ENCODE measurements at regions not wholly inside any gene's neighbourhood (a gene's known extent, or its start where the extent isn't known, plus 50 kb on each side); places are given as distances from the start of the nearest gene placed in this dataset.
"Not testable (repeated sequence)": the region's sequence is repeated elsewhere in the genome, so short reads cannot be mapped to it uniquely, and the experiment has no call there.

DNA sequence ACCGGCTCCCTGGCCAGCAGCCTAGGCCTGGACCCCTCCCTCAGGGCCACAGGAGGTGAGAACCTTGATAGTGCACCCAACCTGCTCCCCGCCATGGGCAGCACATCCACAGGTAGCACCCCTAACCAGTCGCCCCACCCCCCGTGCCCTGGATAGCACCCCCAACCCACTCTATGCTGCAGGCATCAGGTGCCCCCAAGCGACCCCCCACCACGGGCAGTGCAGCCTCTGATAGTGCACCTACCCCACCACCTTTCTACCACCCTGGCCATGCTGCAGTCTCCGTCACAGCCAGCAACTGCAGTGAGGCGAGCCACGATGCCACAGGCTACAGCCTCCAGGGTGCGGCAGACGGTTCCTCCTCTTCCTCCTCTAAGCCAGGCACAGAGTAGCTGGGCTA, 55.6 kb downstream of the SOWAHC start:
- DNase-seq (ENCODE audit: low spot score), result no peak

DNA sequence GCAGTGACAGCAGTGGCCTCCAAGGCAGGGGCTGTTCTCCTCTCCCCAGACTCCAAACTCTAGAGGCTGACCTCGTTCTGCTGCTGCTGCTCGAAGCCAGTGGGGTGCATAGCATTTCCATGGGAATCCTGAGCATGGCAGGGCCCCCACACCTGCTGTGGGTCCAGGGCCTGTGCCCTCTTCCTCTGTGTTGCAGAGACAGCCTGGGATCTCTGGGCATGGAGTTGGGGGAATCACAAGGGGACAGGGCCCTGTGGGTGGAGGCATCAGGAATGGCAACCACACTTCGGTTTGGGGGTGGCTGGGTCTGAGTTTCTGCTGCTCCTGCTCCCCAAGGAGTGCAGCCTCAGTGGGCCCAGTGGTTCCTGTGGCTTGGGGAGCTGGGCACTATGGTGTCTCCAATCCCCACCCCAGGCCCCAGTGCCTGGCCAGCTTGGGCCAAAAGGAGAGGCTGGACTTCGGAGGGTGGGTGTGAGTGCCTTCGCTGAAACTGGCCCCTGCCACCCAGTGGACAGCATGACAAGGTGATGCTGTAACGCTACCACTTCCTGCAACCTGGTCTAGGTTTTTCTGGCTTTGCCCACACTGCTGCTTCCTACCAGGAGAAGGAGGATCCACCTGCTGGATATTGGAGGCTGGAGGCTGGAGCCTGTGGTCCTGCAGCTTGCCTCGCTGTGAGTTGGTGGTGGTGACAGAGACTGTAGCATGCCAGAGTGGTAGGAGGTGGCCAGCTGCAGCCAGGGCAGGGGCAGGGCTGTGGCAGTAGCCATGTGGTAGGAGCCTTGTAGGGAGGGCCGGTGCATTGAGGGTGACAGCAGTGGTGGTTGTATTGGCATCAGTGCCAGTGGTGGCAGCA, 56.6 kb downstream of the SOWAHC start:
- no peak for DNase-seq (ENCODE audit: low spot score)

DNA sequence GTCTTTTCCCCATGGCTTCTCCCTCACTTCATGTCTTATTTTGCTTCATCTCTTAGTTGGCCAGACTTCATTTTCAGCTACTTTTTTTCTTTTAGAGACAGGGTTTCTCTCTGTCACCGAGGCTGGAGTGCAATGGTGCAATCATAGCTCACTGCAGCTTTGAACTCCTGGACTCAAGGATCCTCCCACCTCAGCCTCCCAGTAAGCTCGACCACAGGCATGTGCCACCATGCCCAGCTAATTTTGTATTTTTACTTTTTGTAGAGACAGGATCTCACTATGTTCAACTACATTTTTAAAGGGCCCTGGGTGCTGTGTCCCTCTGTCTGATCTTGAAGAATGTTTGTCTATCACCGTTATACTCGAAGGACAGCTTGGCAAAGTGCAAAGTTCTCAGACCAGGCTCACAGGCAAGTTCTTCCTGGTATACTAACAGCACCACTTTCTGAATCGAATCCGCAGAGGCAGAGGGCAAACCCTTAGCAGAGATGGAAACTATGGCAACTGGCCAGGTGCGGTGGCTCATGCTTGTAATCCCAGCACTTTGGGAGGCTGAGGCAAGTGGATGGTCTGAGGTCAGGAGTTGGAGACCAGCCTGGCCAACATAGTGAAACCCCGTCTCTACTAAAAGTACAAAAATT, 60.9 kb downstream of the SOWAHC start:
- DNase-seq (ENCODE audit: low spot score), result no peak

DNA sequence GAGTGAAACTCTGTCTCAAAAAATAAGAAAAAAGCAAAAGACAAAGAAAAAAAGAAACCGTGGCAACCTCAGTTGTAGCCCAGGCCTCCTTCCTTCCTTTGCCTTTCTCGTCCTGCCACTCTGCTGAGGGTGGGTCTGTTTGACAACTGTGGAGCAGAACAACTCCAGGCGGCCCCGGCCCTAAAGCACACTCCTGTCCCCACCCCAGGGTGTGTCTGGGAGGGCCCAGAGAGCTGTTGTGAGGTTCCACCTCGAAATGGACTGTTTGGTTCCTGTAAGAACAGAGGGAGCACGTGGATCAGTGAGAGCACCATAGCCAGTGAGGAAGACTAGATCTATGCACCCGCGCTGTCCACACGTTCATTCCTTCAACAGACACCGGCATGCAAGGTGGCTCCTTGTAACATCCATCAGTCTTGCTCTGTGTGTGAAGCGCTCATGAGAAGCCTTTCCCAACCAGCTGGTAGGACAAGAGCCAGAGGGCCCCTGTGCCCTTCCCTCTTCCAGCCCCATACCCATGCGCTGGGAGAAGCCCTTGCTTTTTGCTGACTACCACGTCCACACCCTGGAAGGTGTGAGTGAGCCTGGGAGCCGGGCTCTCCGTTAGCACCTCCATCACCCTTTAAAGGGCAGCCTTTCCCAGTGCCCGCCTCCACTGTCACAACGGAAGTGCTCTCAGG, 61.6 kb downstream of the SOWAHC start:
- DNase-seq (ENCODE audit: low spot score), result no peak

DNA sequence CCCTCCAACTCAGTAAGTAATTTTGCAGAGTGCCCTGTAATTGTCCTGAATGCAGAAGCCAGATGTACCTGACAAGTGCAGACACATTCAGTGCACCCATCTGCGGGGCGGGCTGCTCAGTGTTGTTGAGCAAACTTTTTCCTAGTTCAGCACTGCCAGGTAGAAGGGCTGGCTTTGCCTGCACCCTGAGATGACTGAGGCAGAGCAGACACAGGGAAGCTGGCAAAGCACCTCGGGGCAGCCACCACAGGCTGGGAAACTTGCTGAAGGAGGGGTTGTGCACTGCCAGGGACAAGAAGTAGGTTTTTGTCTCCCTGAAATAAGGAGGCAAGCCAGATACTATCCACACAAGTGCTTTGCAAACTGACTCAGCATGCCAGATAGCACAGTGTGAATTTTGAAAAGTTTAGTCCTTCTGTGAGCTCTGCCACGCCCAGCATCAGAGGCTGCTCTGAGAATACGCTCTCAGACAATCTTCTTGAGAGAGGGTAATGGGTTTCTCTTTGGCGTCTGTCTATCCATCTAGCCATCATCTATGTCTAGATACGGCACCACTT, 62.3 kb downstream of the SOWAHC start:
- DNase-seq (ENCODE audit: low spot score), result no peak

DNA sequence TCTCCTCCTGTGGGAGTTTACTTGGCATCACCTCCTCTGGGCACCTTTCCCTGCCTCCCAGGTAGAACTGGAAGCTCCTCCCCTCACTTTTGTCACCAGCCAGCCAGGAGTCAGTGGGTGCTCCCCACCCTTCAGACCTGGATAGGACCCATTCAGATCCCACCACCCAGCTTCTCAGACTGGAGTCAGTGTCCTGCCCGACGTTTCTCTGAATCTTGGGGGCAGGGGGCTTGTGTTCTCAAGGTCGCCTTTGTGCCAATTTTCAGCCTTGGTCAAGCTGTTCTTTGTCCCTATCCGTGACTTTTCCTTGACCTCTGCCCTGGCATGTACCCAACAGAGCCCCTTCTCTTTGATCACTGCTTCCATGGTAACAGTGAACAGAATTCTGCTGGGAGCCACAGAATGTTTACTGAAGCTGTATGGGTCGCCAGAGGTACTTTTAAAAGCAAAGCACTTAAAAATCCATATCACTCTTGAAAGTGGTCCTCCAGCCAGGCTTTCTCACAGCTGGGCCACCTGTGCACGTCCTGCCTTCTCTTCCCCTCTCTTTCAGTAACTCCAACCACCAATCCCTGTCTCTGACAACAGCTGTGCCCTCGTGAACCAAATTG, 63.1 kb downstream of the SOWAHC start:
- DNase-seq (ENCODE audit: low spot score), result not testable (repeated sequence)

DNA sequence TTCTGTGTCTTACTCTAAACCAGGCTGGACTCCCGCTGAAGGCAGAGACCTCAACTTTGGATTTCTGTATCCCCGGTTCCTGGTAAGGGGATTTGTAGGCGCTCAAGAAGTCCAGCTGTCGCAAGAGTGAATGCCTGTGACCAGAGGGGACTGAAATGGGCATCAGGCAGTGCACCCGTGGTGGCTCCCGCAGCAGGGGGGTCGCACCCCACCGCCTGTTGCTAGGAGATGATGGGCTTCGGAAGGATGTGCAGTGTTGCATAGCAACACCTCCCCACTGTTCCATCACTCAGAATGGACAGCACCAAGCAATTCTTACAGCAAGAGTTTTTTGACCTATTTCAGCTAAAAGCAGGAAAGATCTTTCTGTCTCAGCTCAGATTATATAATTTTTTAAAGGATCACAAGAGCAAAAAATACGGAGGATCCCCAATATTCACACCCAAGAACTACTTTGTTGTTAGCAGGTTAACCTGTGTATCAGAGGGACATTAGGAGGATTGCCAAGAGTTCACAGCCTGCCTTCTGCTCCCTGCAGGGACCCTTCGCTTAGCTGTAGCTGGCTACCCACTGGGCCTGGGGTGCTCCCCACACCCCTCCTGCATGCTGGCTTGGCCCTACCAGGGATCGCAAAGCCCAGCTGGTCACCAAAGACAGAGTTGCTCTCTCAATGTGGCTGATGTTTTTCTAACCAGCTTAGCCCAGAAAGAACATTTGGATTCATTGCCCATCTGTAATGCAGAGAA, 63.8 kb downstream of the SOWAHC start:
- no peak for DNase-seq (ENCODE audit: low spot score)

DNA sequence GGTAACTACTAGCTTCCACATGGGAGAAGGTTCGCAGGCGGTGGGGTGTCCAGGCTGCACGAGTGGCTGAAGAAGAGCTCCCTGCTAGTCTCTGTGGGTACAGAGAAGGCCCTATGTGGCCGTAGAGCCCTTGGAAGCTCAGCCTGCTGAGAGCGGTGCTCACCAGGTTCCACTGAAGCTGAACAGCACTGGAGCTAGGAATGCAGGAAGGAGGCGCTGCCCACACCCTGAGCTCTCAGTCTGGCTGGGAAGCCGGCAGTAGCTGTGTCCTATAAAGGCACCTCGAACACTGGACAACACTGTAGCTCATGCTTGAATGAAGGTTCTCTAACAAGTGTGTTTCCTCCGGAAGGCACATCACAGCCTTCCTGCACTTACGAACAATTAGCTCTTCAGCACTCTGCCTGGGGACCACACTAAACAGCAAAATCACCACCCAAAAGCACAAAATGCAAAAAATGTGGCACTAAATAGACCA, 64.6 kb downstream of the SOWAHC start:
- not testable (repeated sequence) for DNase-seq (ENCODE audit: low spot score)

DNA sequence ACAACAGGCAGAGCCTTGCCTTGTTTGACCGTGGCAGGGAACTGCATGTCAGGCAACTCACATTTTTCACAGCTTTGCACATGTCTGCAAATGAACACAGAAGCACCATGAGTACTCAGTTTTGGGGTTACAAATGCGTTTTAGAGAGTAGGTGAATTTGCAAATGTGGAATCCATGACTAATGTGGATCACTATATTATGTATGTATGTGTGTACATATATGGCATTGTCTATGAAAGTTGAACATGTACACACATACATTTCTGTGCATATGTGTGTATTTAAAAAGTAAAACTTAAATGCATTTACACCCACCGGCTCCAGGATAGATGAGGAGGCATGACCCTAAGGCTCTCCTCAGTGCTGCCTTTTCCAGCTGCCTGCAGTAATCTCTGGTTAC, 65.1 kb downstream of the SOWAHC start:
- no peak for DNase-seq (ENCODE audit: low spot score)

DNA sequence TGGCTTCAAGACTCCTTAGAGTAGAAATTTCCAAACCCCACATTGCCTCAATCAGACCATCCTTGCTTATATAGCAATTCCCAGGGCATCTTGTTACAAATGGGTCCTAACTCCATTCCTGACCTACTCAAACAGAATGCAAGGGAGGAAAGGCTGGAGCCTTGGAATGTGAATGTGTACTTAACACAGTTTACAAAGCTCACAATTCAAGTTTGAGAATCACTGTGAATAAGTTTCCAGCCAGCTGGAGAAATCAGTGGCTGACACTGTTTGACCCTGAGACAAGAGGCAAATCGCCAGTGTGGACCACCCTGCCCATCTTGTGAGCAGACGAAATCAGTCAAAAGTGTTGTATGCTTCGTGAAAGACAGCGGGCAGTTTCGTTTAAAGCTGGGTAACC, 65.5 kb downstream of the SOWAHC start:
- no peak for DNase-seq (ENCODE audit: low spot score)

DNA sequence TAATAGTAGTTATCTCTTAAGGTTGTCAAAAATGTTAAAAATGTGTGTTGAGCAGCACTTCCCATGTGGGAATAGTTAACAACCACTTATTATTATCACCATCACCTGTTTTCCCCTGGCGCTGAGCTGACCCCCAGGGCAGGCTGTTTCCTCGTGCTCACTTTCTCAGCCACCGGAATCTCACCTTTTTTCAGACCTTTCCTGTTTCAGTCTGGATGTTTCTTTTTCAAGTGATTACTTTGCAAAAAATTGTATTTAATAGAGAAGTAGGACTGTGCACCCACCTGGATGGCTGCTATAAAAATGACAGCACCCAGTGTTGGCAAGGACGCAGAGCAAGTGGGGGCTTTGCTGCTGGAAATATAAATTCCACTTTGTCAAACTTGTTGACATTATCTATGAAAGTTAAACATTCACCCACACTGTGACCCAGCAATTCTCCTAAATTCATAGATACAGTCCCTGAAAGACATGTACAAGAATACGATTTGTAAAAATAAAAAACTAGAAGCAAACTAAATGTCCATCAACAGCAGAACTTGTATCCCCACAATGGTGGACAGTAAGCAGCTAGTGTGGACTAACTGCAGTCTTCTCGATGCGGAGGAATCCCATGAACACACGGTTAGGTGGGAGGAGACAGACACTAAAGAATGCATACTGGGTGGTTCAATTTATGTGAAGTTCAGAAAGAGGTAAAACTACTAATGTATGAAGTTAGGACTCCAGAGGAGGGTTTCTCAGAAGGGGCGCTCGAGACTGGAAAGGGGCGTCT, 66.5 kb downstream of the SOWAHC start:
- no peak for DNase-seq (ENCODE audit: low spot score)

DNA sequence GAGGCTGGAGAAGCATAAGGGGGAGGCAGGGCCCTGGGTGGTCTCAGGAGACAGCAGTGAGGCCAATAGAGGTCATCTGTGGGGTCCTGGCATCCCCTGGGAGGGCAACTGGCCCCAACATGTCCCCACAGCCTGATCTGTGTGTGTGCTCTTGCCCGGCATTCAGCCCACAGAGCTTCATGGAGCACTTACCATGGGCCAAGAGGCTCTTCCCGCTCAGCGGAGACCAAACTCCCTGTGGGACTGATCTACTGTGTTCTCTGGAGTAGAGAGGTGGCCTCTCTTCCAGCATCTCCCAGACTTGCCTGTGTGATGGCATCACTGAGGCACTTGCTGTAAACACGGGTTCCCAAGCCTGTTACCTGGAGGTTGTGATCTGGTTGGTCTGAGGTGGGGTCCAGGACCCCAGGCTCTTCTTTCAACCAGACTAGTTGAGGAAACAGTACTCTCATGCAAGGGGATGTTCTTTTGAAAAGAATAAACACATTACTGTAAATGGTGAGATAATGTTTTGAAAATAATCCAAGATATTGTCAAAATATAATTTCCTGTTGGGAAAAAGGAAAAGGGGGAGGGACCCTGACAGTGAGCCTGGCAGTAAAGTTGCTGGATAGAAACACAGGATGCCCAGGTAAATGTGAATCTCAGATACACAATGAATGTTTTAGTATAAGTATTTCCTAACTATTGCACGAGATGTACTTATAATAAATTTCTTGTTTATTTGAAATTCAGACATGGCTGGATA, 67.6 kb downstream of the SOWAHC start:
- DNase-seq (ENCODE audit: low spot score), result no peak

DNA sequence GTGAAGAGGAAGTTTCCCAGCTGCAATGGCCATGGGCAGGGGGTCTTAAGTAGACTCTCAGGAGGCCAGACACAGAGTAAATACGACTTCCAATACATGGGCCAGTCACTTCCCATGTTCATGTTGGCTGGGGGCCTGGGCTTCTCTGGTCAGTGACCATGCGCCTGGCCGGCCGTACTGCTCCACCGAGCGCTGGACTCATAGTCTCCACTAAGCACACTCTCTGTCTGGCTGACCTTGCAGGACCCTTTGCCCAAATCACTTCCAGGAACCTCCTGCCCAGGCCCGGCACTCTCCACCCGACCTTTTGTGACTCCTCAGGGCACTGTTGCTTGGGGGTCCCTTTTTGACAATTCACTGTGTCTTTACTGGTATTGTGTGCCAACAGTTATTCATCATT, 69.3 kb downstream of the SOWAHC start:
- no peak for DNase-seq (ENCODE audit: low spot score)

DNA sequence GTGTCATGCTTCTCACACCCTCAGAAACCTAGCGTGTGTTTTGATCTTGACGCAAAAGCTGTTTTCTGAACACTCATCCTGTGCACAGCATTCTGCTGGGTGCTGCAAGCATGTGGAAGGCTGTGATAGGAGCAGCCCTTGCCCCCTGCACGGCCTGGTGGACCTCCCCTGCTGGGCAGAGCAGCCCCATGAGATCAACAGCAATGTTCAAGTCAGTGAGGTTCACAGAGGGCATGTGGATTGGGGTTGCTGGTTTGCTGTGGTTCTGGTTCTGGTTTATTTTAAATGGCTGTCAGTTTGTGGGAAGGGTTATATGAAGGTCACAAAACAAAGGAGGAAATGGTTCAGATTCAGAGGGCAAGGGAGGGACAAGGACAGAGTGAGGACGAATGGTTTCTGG, 71.3 kb downstream of the SOWAHC start:
- no peak for DNase-seq (ENCODE audit: low spot score)

DNA sequence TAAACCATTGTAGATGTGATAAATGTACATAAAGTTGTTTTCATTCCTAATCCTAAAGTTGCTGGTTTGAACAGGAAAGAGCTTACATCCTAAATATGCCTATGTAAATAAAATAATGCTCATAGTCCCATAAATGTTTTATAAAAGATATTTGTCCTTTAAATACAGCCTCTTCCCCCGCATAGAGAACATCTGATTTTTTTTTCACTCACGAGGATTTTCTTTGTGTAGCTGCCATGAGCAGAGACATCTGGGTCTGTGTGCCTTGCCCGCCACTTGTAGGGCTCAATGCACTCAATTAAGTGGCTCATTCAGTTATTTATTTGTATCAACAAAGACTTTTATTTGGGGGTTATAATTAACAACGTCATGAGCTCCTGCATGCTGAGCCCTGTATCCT, 72.8 kb downstream of the SOWAHC start:
- DNase-seq (ENCODE audit: low spot score), result no peak

DNA sequence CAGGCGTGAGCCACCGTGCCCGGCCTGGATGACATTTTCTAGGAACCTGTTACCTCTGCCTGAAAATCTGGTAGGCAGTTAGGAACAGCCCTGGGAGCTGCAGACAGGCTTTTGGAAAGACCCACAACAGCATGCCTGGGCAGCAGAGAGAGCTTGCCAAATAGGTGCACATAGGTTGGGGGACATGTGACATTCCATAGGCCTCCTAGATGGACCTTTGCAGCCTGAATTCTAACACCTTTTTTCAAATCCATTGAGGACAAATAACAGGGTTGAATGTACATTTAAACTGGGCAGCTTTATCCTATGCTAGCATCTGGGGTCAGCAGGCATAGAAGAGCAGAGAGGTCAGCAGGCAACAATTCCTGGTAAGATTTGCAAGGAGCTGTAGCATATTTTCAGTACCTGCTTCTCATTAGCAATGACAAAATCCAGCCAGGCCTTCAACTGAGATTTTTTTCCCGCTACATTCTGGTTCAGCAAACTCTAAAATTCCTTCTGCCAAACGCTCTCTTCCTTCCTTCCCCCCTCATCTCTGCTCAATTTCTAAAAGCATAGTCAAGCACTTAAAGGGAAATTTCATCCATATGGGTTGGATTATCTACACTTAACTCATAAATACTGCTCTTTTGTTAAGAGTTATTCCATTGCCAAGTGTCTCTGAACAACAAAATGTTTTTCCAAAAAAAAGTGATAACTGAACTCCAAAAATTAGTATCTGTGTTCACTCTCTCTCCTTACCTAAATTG, 75.2 kb downstream of the SOWAHC start:
- DNase-seq (ENCODE audit: low spot score), result no peak

DNA sequence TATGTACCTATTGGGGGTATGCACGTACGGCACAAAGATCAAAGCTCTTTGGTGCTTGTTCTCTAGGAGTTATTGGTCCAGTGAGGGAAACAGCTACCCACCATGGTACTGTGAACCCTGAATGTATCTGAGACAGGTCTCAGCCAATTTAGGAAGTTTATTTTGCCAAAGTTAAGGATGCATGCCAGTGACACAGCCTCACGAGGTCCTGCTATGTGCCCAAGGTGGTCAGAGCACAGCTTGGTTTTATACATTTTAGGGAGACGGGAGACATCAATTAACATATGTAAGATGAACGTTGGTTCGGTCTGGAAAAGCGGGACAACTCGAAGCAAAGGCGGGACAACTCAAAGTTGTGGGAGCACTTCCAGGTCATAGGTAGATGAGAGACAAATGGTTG, 75.8 kb downstream of the SOWAHC start:
- DNase-seq (ENCODE audit: low spot score), result no peak

DNA sequence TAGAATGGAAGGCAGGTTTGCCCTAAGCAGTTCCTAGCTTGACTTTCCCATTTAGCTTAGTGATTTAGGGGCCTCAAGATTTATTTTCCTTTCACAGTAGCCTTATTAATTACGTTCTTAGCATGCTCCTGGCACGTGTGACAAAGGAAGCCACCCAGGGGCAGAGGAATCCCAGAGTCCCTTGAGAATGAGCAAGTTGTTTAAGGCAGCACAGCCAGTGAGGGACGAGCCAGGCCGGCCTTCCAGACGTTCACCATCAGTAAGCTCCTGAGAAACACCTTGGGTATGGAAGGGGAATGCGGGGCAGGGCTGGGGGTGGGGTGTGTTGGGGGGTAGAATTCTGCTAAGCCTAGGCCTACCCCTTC, 76.3 kb downstream of the SOWAHC start:
- no peak for DNase-seq (ENCODE audit: low spot score)

DNA sequence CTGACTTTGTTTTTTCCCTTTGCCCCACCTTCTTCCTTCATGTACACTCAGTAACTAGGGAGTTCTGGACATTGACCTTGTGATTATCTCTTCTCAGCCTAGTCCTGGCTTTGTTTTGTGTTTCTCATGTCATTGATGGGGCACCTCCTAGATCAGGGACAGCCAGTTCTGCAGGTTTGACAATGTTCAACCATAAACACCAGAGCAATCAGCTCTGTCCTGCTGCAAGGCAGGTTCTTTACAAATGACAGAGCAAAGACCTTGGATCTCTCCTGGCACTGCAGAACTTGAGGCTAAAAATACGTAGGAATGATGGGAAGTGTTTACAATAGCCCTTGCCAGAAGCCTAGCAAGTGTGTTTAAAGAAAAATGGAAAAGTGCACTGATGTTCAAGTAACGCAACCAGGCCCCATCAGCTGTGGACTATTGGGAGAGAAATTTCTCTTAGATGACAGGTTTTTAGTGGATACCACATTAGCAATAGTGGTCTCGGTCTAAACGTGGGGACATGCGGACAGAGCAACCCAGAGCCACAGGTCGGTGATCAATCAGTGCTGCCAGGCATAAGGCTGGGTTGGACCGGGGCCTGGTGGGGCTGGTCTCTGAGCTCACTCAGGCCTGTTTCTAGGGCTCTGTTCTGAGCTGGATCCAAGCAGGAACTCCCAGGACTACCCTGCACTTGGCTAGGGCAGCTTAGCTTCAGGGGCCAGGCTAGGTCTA, 76.8 kb downstream of the SOWAHC start:
- DNase-seq (ENCODE audit: low spot score), result no peak

All from globus pallidus (tissue), 1 donor.